Medulla oblongata (tissue), 1 donor: ENCODE measurements at regions not wholly inside any gene's neighbourhood (a gene's known extent, or its start where the extent isn't known, plus 50 kb on each side); places are given as distances from the start of the nearest gene placed in this dataset.
A peak's percentile ranks its signal among the peaks of the same experiment; 100 is the strongest.

ENCODE experiments used
- DNase-seq: peaks from one replicate; pipeline ENCODE4 v3.0.0-alpha.2; 2015; ENCODE audit errors: extremely low spot score

- no peak for DNase-seq
Observed at GRCh38 chr15:31262143-31262530, 64.5 kb upstream of the KLF13 start.

GRCh38 chr15:31262901-31263671 lies 63.5 kb upstream of the KLF13 start:
- peak; percentile 79 for DNase-seq

- peak; percentile 84 for DNase-seq
Observed at GRCh38 chr15:31263751-31264558, 62.7 kb upstream of the KLF13 start.

- no peak for DNase-seq
Observed at GRCh38 chr15:31264559-31265089, 62.0 kb upstream of the KLF13 start.

GRCh38 chr15:31265090-31265870 lies 61.4 kb upstream of the KLF13 start:
- no peak for DNase-seq

GRCh38 chr15:31265871-31266711 lies 60.5 kb upstream of the KLF13 start:
- peak; percentile 62 for DNase-seq

GRCh38 chr15:31266712-31267111 lies 59.9 kb upstream of the KLF13 start:
- DNase-seq: no peak

- no peak for DNase-seq
Observed at GRCh38 chr15:31267161-31268107, 59.2 kb upstream of the KLF13 start.

GRCh38 chr15:31268108-31268501 lies 58.5 kb upstream of the KLF13 start:
- no peak for DNase-seq

GRCh38 chr15:31268911-31269784 lies 57.5 kb upstream of the KLF13 start:
- no peak for DNase-seq

GRCh38 chr15:31269816-31270575 lies 56.6 kb upstream of the KLF13 start:
- no peak for DNase-seq

GRCh38 chr15:31270767-31271166 lies 55.9 kb upstream of the KLF13 start:
- no peak for DNase-seq

- DNase-seq: no peak
Observed at GRCh38 chr15:31271224-31271635, 55.4 kb upstream of the KLF13 start.

GRCh38 chr15:31271711-31272557 lies 54.7 kb upstream of the KLF13 start:
- no peak for DNase-seq

- peak; percentile 65 for DNase-seq
Observed at GRCh38 chr15:31272558-31273257, 53.9 kb upstream of the KLF13 start.

GRCh38 chr15:31273258-31273941 lies 53.2 kb upstream of the KLF13 start:
- no peak for DNase-seq
